A673 (cell line): ENCODE measurements at regions not wholly inside any gene's neighbourhood (a gene's known extent, or its start where the extent isn't known, plus 50 kb on each side); places are given as distances from the start of the nearest gene placed in this dataset.

Source experiments
- CTCF ChIP-seq: fragments of 300-800, 200-600 bp; sonication (generic); conservative IDR thresholded peaks from 2 replicates; pipeline ENCODE4 v1.5.1; 2017; ENCODE audit warnings: low read depth, mild to moderate bottlenecking, antibody characterized with exemption, low read length, moderate library complexity, mixed read lengths
- EZH2 ChIP-seq: fragments of 200-600 bp; sonication (generic); IDR thresholded peaks from 2 replicates; pipeline ENCODE4 v1.6.1; 2017; ENCODE audit warnings: borderline replicate concordance, low read depth, mild to moderate bottlenecking, mixed read lengths, antibody characterized with exemption, low read length; ENCODE audit not compliant: poor library complexity, severe bottlenecking

DNA sequence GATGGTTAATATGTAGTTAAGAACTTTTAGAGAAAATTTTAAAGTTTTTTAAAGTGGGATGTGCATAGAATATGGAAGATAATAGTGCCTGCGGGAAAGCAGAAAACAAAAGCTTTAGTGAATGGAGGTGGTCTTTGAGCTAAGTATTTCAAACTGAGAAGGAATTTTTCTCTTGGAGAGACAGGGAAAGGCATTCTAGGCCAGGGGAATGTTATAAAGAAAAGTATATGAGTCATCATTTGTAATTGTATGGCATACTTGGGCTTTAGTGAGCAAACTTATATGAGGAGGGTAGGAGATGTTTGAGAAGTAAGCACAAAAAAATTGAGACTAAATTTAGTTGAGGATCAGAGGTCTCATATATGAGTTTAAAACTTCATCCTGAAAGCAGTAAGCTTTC, 467.0 kb downstream of the PPARGC1A start:
- TF ChIP-seq CTCF (no peak), EZH2 (no peak)
